Activated CD4-positive, CD25-positive, alpha-beta regulatory T cell (primary cell): ENCODE measurements at regions not wholly inside any gene's neighbourhood (a gene's known extent, or its start where the extent isn't known, plus 50 kb on each side); places are given as distances from the start of the nearest gene placed in this dataset.

Experiments used
- DNase-seq, 4 experiments: peaks; one replicate each; lab custom pipeline; 2025; lab: John Stamatoyannopoulos, UW

DNA sequence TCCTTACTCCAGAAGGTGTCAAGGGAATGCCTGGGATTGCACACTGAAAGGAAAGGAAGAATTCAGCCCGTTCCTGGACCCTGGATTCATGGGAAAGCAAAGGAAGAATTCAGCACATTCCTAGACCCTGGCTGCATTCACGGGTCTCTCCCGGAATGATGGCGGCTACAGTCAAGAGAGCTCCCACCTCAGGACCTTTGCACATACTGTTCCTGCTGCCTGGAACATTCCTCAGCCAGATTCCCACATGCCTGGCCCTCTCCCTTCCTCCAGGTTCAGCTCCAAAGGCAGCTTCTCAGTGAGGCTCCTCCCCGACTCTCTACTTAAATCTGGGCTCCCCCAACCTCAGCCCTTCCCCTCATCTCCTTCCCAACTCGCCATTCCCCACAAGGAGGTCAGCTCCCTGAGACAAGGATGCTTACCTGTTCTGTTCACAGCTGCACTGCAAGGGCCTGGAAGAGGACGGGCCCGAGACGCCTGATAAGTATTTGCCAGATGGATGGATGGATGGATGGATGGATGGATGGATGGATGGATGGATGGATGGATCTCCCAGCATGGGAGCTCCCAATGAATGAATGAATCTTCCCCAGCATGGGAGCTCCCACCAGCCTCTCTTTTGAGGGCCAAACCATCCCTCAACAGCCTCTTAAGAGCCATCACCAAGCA, 77.4 kb downstream of the NCOR2 start:
- no peak for DNase-seq

DNA sequence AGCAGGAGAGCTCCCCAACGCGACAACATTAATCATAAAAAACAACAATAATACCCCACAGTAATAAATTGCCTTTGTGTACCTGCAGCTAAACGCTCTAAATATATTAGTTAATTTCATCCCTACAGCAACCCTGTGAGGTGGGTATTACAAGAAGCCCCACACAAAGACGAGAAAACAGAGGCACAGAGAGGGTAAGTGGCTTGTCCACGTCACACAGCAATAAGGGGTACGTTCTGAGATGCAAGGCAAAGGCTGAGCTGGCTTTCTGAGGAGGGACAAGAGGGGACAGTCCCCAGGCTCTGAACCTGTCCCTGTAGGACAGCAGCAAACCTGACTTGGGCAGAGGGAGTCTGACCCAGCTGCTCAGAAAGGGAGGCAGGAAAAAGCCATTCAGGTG, 78.2 kb downstream of the NCOR2 start:
- DNase-seq: no peak

DNA sequence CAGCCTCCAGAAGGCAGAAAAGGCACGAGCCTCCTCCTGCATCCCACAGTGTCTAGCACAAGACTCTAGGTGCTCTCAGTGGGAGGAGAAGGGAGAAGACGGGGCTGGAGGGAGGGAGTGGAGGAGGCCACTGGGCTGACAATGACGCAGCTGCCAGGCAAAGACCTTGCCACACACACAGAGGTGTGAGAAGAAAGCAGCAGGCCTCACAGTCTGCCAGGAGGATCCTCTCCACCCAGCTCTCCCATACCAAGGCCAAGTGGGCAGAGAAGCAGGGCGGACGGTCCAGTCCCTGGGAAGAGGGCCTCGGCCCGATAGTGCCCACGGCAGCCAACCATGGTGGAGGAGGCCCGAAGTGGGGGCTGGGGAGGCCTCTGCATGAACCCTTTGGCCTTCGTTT, 78.9 kb downstream of the NCOR2 start:
- DNase-seq: no peak

DNA sequence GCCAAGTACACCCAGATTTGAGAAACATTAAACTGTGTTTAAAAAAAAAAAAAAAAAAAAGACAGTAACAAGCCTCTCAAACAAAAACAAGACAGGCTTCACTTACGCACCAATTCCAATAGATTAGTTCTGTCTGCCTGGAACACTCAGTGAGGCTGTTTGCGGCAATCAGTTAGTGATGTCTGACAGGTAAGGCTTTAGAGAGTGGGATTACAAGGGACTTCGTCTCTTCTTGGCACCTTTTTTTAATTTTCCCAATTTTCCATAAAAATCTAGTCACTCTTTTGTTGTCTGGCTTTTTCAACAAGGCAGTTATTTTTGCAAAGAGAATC, 79.6 kb downstream of the NCOR2 start:
- DNase-seq: no peak

DNA sequence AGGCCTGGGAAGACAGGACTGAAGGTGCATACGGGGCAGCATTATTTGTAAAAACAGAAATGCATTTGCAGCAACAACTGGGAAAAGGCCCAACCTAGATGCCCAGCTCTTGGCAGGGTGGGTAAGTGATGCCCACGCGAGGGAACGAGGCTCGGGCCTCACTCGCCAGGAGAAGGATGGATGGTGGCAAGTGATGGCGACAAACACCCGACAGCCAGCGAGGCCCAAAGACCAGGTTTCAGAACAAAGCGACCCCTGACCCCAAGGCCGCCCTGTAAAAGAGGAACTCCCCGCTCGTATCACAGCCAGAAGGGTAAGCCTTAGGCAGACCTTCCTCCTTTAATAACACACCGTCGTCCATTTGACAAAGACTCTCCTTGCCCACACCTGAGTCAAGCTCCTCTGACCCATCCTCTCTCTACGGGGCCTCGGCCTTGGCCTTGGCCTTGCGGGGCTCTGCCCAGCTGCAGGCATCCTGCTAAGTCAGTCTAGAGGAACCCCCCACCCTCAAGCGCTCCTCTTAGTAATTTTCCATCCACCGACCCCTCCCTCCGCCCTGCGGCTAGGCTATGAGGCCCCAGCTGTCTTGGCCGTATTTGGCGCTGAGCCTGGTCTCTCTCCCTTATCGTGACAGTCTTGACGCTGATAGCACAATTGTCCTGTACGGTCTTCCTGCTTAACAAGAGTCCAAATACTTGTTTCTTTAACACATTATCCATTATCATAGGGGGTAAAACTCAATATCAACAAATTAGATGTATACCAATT, 80.2 kb downstream of the NCOR2 start:
- DNase-seq: no peak

DNA sequence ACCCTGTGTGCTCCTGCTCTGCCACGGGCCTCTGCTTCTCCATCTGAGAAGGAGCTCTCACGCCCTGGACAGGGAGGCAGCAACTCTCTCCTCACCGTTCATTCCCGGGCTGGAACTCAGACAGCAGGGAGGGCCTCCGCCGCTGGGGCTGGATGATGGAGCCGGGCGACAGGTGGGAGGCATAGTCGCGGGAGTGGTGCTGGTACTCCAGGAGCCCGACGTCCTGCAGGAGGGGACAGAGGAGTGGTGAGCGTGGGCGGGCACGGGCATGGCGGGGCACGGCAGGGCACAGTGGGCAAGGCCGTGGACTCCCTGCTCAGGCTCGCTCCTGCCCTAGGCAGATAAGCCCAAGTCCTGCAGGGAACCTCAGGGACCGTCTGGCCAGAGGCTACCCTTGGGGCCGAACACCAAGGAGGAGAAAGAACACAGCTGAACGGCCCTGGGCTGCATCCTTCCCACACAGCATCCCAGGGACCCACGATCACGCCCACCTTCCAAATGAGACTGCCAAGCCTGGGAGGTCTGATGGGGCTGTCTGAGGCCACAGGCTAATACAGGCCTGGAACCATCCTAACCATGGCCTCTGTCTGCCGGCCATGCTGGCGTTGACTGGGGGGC, 81.0 kb downstream of the NCOR2 start:
- DNase-seq: no peak

DNA sequence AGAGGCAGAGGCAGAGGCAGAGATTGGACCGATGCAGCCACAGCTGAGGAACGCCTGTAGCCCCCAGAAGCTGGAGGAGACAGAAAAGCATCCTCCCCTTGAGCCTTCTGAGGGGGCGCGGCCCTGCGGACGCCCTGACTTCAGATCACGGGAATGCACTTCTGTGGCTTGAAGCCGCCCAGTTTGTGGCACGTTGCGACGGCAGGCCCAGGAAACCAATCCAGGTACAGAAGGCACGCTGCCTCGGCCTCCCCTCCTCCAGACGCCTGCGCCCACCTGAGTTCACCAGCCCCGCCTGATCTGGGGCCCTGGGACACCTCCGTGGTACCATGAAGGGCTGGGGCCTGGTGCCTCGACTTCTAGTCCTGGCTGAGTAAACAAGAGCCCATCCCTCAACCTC, 82.0 kb downstream of the NCOR2 start:
- no peak for DNase-seq

DNA sequence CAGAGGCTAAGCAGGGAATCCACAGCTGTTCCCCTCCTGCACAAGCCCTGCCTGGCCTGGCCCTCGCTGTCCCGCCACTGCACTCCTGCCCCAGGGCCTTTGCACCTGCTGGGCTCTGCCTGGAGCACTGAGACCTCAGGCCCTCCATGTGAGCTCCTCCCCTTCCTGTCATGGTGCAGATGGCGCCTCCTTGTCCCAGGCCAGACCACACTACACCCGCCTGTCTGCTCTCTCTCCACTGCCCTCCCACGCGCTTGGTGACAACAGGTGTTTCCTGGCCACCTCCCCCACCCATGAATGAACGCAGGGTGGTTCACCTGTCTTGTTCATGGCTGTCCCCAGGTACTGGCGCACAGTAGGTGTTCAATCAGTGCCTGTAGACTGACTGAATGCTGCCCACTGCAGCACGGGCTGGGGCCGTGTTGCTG, 82.9 kb downstream of the NCOR2 start:
- no peak for DNase-seq

DNA sequence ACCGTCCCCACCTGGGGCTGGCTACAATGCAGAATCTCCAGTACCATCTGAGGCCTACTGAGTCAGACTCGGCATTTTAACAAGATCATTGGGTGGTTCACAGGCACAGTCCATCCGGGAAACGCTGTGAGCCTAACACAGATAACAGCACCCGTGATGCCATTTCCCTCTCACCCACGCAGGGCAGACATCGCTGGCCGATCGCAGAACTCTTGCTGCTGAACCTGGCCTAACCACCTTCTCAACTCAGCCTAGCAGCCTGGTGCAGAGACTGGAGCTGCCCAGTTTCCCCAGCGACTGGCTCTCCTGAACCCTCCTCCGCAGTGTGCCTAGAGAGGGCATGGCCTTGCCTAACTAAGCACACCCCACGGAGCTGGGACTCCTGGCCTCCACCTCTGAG, 83.3 kb downstream of the NCOR2 start:
- DNase-seq: no peak

DNA sequence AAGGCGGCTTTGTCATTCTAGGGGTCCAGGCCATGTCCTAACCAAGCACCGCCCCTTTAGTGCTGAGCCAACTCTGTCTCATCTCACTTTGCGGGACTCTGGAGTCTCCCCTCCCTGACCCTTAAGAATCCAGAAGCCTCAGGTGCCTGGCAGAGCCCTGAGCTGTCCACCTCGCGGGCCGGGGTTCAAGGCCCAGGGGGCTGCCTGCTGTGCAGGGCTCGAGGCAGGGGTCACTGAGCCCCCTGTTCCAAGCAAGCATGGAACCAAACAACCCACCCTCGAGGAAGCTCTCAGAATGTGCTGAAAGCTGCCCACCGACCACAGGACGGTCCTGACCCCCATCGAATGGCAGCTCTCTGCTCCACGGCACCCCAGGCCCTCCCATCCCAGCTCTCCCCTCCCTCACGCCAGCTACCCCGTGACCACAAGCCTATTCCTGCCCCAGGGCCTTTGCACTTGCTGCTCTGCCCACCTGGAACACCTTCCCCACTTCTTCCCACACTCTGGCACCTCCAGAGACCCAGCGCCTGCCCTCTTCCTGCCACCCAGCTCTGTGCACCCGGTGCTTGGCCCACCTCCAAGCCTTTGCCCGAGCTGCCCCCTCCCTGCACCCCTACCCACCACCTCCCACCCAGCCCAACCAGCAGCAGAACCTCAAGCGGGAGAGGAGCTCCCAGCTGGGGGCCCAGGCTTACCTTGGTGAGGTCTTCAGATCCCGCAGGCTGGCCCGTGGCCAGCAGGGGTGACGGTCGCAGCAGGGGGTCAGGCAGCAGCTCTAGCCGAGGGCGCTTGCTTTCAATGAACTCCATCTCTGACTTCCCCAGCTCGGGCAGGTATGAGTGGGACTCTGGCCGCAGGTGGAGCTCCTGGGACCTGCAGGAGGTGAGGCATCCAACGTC, 84.3 kb downstream of the NCOR2 start:
- no peak for DNase-seq

DNA sequence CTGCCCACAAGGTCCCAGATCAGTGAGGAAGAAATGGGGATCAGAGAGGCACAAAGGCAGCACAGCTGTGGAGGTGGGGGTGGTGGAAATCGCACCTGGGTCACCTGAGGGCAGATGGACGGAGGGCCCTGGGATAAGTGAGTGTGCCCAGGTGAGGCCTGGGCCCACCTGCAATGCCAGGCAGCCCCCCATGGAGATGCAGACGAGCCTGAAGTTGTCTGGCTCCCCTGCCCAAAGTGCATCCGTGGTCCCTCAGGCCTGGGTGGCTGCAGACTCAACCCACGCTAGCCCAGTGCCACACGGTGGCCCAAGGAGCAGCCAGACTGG, 84.9 kb downstream of the NCOR2 start:
- no peak for DNase-seq

DNA sequence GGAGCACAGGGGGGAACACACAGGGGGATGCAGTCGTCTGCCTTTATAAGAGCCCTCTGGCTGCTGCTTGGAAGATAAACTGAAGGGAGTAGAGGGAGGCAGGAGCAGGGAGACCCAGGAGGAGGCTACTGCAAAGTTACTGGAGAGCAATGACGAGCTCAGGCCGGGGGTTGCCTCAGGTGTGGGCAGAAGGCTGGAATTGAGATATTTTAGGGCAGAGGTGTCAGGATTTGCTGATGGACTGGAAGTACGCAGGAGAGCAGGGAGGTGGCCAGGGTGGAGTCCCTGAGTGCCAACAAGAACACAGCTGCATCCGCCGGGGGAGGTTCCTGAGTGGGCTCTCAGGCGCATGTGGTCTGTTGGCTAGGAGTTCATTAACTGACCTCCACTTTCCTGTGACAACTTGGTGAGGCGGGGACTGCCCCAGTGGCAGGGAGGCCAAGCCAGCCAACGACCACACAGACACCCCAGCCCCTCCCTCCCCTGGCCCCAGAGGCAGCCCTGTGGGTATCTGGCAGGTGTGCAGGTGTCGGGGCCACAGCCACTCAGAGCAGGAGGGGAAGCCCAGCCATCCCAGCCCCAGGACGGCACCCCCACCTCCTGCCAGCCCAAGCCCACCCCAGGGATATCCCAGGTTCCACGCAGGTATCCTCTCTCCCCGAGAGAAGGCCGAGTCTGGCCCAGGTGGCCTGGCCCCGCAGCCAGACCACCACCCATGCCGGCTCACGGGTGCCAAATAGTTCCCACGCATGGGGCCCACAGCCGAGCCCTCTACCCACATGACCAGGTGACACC, 85.4 kb downstream of the NCOR2 start:
- no peak for DNase-seq

DNA sequence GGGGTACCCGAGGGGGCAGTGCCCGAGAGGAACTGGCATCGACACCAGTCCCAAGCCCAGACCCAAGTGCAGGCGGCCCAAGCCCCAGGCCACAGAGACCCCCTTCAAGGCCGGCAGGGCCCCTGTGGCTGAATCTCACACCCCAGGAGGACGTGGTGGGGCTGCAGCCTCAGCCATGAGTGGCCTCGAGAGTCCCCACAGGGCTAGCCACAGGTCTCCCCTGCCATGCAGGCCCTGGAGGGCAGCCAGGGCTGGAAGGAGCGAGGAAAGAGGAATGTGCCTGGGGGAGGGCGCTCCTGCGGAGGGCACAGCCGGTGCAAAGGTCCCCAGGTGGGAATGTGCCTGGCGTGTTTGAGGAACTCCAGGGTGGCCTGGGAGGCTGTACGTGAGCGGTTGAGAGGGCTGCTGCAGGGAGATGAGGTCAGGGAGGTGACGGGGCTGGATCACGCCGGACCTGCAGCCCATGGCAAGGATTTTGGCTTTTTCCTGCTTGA, 86.1 kb downstream of the NCOR2 start:
- no peak for DNase-seq

DNA sequence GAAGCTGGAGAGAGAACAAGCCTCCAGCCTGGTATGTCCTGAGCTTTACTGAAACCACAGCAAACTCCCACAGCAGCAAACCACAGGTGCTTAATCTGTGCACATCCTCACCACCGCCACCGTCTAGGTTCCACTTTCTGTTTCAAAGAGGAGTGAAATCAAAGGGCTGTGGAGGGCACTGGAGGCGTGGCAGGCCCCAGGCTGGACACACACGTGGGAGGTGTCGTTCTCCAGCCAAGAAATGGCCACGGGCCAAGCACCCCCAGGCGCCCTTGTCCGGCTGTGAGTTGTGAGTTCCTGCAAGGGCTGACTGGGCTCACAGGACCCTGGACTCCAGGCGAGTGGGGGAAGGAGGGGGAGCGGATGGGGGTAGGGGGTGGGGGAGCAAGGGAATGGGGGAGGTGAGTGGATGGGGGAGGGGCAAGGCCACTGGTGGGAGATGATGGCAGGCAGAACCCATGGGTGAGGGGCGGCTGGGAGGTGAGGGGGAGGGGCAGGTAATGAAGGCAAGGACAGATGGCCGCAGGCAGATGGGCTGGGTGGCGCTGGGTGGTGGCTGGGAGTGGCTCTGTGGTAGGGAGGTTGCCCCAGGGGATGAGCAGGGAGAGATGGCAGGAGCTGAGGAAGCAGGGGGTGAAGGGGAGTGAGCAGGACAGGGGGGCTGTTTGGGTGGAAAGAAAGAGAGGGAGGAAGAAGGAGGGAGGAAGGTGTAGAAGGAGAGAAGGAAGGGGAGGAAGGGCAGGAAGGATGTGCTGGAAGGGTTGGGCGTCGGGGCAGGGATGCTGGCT, 86.7 kb downstream of the NCOR2 start:
- DNase-seq: no peak

DNA sequence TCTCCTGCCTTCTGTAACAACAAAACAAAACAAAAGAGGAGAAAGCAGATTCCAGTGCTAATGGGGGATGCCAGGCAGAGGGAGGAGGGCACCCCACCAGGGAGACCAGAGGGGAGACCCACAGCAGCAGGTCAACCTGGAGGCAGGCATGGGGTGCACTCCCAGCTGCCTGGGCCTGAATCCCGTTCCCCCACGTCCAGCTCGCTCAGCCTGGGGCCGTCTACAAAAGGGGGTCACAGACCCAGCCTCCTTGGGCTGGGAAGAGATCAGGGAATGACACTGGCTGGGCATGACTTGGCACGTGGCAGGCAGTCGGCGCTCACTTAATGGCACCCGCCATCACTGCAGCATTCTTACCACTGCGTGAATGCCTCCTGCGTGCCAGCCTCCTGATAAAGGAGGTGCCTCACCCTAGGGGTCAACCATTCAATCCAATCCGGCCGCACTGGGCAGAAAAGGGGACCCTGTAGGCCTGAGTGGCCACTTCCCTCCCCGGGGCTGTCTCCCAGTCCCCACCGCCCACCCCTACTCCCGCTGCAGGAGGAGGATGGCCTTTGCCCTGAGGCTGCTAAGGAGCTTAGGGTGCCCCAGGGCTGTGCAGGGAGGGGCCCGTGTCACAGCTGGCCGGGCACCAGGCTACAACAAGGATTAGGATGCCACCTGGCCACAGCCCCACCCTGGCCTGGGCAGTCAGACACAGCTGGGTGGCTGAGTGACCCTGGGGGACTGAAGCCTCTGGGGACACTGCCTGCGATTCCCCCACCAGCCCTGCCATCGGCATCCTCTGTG, 87.5 kb downstream of the NCOR2 start:
- DNase-seq: no peak

DNA sequence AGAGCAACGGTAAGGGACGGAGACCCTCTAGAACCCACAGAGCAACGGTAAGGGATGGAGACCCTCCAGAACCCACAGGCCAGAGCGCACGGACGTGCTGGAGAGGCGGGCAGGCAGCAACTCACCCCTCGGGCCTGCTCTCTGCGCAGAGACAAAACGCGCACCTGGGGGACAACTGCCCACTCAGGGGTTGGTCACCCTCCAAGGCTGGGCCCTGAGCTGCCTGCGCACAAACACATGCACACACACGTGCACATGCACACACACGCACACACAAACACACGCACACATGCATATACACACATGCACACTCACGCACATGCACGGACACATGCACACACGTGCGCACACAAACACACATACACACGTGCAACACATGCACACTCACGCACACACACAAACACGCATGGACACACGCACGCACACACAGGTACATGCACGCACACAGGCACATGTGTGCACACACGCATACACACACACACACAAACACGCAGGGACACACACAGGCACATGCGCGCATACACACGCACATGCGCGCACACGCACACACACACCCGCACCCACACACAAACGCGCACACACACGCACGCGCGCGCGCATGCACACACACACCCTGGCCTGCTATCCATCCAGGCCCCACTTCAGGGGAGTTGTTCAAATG, 88.3 kb downstream of the NCOR2 start:
- DNase-seq: no peak

DNA sequence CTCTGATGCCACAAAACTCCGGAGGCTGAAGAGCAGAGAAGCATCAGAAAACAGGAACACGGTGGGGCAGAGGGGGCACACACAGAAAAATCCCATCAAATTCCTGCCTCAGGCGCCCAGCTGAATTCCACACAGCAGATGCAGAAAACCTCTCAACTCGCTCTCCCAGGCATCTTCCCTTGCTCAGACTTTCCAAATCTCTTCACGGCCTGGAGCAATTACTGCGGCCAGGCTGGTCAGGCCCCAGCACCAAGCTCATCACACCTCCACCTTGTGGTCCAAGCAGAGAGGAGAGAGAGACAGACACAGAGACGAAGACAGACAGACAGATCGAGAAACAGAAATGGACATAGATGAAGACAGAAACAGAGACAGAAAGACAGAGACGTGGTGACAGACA, 89.0 kb downstream of the NCOR2 start:
- no peak for DNase-seq

DNA sequence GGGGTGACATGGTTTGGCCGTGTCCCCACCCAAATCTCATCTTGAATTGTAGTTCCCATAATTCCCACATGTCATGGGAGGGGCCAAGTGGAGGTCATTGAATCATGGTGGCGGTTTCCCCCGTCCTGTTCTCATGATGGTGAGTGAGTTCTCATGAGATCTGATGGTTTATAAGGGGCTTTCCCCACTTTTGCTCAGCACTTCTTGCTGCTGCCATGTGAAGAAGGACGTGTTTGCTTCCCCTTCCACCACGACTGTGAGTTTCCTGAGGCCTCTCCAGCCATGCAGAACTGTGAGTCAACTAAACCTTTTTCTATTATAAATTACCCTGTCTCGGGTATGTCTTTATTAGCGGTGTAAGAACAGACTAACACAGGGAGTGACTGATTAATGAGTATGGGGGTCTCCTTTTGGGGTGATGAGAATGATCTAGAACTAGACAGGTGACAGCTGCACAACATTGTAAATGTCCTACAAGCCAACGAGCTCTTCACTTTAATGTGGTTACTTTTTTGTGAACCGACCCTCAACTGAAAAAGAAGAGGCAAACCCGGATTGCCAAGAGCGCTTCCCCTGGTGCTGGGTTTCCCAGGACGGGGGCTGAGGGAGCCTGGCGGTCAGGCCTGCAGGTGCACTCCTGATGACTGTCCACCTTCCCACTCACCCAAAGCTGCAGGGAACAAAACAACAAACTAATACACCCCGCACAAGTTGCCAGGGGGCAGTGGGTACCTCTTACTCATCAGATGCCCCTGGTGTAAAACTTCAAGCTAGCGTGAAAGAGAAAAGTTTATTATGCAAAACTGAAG, 90.1 kb downstream of the NCOR2 start:
- no peak for DNase-seq

DNA sequence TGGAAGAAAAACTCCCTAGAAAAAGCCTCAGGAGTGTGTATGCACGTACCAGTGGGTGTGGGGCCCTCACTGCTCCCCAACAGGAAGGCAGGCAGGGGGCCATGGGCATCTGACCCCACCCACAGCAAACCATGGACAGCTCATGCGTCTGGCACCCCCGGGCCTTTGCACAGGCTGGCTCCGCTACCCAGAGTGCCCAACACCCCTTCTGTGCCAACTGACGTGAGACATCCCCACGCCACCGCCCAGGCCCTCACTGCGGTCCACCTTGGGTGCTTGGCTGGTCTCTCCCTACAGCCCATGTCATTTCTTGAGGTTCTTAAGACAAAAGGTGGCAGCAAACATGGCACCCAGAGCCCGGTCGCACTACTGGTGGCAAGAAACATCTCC, 91.4 kb downstream of the NCOR2 start:
- no peak for DNase-seq
